Mesothelial cell of epicardium (in vitro differentiated cells): ENCODE measurements at regions not wholly inside any gene's neighbourhood (a gene's known extent, or its start where the extent isn't known, plus 50 kb on each side); places are given as distances from the start of the nearest gene placed in this dataset.

Experiments
- DNase-seq, 2 experiments: peaks; one replicate each; pipeline ENCODE4 v3.0.0; 2021; ENCODE audit warnings: low spot score in 2 of 2; ENCODE audit not compliant: unreplicated experiment in 2 of 2
- H3K27ac Mint-ChIP-seq: 2 replicates; pipeline ENCODE4 v1.8.0; 2021; ENCODE audit warnings: mixed read lengths
- H3K27me3 Mint-ChIP-seq: 2 replicates; pipeline ENCODE4 v1.8.0; 2021; ENCODE audit warnings: low read depth, mixed read lengths
- H3K36me3 Mint-ChIP-seq: 2 replicates; pipeline ENCODE4 v1.8.0; 2021; ENCODE audit warnings: mixed read lengths
- H3K4me1 Mint-ChIP-seq: 2 replicates; pipeline ENCODE4 v1.8.0; 2021; ENCODE audit warnings: mixed read lengths
- H3K4me3 Mint-ChIP-seq: 2 replicates; pipeline ENCODE4 v1.8.0; 2021; ENCODE audit warnings: mild to moderate bottlenecking, moderate library complexity, mixed read lengths
- H3K9me3 Mint-ChIP-seq: 2 replicates; pipeline ENCODE4 v1.8.0; 2021; ENCODE audit warnings: mixed read lengths
- TF ChIP-seq, protein P1 (sequence below): fragments of 200-600 bp; sonication (generic); IDR thresholded peaks from one replicate; pipeline ENCODE4 v1.5.0; 2021; ENCODE audit warnings: antibody characterized with exemption; ENCODE audit not compliant: unreplicated experiment

DNA sequence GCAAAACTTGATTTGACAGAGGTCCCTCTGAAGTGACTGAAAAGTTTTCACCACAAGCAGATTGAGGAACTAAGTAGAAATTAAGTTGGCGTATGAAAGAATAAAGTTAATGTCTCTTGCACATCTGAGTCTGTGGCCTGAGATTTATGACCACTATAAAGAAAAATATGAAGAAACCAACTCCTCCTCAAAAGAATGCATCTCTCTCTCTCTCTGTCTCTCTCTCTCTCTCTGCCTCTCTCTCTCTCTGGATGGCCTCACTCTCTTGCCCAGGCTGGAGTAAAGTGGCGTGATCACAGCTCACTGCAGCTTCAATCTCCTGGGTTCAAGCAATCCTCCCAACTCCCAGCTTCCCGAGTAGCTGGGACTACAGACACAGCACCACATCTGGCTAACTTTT, 55.2 kb downstream of the RPL22L1 start:
- no peak overlapping the region for H3K4me3 Mint-ChIP-seq
- peak overlapping the region; percentile 93 for H3K27ac Mint-ChIP-seq
- DNase-seq: no peak
- H3K36me3 Mint-ChIP-seq: no peaks in the 10 kb centered on the region
- peaks cover 78% of the 10 kb centered on the region for H3K4me1 Mint-ChIP-seq
- no peaks in the 10 kb centered on the region for H3K27me3 Mint-ChIP-seq
- no peaks in the 10 kb centered on the region for H3K9me3 Mint-ChIP-seq
- TF ChIP-seq, protein P1, sequence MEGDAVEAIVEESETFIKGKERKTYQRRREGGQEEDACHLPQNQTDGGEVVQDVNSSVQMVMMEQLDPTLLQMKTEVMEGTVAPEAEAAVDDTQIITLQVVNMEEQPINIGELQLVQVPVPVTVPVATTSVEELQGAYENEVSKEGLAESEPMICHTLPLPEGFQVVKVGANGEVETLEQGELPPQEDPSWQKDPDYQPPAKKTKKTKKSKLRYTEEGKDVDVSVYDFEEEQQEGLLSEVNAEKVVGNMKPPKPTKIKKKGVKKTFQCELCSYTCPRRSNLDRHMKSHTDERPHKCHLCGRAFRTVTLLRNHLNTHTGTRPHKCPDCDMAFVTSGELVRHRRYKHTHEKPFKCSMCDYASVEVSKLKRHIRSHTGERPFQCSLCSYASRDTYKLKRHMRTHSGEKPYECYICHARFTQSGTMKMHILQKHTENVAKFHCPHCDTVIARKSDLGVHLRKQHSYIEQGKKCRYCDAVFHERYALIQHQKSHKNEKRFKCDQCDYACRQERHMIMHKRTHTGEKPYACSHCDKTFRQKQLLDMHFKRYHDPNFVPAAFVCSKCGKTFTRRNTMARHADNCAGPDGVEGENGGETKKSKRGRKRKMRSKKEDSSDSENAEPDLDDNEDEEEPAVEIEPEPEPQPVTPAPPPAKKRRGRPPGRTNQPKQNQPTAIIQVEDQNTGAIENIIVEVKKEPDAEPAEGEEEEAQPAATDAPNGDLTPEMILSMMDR: no peak

DNA sequence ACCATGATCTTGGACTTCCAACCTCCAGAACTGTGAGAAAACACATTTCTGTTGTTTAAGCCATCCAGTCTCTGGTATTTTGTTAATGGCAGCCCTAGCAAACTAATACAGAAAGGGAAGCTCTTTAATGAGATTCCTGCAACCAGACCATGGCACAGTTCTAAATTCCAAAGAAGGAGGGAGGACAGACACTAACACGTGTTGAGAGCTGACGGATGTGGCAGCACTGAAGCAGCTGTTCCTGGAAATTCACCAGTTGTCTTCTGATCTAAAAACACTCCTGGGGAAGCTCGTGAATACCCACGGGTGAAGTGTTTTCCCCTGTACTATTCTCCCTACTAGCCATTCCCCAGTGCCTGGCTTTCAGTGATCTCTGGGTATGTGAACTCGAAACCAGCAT, 56.7 kb downstream of the RPL22L1 start:
- Mint-ChIP-seq H3K4me3 (no peak overlapping the region), H3K27ac (no peak overlapping the region), H3K9me3 (no peaks in the 10 kb centered on the region), H3K4me1 (peaks cover 92% of the 10 kb centered on the region), H3K27me3 (no peaks in the 10 kb centered on the region), H3K36me3 (no peaks in the 10 kb centered on the region)
- no peak for DNase-seq
- TF ChIP-seq, protein P1: no peak

DNA sequence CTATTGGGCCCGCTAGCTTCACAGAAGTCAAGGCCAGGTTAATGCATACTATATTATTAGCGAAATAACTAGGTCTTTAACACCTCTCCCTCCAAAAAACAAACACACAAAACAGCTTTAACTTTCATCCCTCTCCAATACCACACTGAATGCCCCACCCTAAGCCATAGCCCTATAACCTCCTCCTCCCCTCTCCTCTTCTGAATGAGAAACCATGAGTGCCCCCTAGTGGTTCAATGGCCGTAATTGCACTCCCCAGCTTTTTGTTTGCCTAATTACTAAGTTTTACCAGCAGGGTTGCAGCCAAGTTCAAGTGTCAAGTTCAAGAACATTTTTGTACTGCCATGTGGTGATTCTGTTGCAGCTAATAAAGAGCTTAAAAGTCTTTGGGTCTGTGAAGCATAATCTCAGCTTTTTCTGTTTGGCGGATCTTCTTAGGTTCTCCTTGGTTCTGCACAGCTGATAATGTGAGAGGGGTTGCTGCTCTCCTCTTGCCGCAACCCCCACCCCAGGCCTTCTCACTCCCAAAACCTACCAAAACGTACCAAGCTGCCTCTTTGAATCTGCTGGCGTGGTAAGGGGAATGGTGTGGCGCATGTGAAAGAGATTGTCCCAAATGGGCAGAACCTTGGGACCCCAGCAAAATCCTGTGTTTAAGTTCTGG, 57.9 kb downstream of the RPL22L1 start:
- TF ChIP-seq, protein P1: peak; percentile 97
- peak; percentile 26 to 65 for DNase-seq
- Mint-ChIP-seq H3K4me1 (peaks cover 86% of the 10 kb centered on the region), H3K36me3 (no peaks in the 10 kb centered on the region), H3K4me3 (no peak overlapping the region), H3K9me3 (no peaks in the 10 kb centered on the region), H3K27me3 (no peaks in the 10 kb centered on the region), H3K27ac (peak overlapping the region; percentile 65)

DNA sequence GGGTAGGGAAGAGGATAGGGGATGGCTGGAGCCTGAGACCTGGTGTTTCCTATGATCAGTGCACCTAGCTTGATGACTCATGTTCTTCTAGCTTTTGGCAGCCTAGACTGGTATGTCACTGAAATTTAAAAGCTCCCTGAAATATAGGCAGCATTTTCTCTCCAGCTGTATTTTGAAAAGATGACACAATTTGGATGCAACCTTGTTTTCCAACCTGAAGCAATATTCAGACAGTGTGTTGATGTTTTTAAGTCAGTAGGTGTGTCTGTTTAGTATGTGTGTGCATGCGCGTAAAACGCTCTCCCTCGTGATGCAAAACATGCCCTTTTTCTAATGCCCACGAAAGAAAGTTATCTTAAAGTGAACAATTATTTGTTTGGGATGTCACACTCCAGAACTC, 58.5 kb downstream of the RPL22L1 start:
- no peaks in the 10 kb centered on the region for H3K36me3 Mint-ChIP-seq
- no peak for DNase-seq
- TF ChIP-seq, protein P1: no peak
- no peak overlapping the region for H3K4me3 Mint-ChIP-seq
- H3K27ac Mint-ChIP-seq: peak overlapping the region; percentile 65
- peaks cover 4% of the 10 kb centered on the region for H3K9me3 Mint-ChIP-seq
- peaks cover 85% of the 10 kb centered on the region for H3K4me1 Mint-ChIP-seq
- H3K27me3 Mint-ChIP-seq: no peaks in the 10 kb centered on the region

DNA sequence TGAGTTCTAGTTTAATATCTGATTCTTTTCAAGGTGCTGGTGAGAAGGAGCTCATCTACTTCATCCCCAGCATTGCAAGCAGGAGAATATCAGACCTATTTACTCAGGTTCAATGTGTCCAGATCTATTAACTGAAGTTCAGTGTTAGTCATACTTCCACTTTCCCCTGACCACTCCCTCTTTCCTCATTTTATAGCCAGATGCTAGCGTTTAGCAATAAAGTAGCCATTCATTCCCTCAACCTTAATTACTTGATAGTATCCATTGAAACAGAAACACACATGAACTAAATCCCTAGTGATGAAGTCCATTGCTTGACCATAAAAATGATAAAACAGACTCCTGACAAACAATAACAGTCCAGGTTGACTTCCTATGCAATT, 60.0 kb downstream of the RPL22L1 start:
- TF ChIP-seq, protein P1: no peak
- no peak overlapping the region for H3K4me3 Mint-ChIP-seq
- H3K36me3 Mint-ChIP-seq: no peaks in the 10 kb centered on the region
- peaks cover 8% of the 10 kb centered on the region for H3K9me3 Mint-ChIP-seq
- H3K27ac Mint-ChIP-seq: peak overlapping the region; percentile 58
- peaks cover 73% of the 10 kb centered on the region for H3K4me1 Mint-ChIP-seq
- no peak for DNase-seq
- H3K27me3 Mint-ChIP-seq: no peaks in the 10 kb centered on the region
